Adrenal gland (tissue), 5 donors: ENCODE measurements at regions not wholly inside any gene's neighbourhood (a gene's known extent, or its start where the extent isn't known, plus 50 kb on each side); places are given as distances from the start of the nearest gene placed in this dataset.

Source experiments
- POLR2A ChIP-seq, 2 donors: fragments of 450-650 bp; IDR thresholded peaks; one replicate each; pipeline ENCODE4 v1.6.1; 2017; ENCODE audit warnings: antibody characterized with exemption in 2 of 2, mild to moderate bottlenecking in 2 of 2, moderate library complexity in 1 of 2
- TF ChIP-seq, protein P1 (sequence below), 6 experiments: fragments of 450-650 bp in 4 of 6; fragments of 200-600 bp in 2 of 6; sonication (generic) in 1 of 6; IDR thresholded peaks; 1 replicate in 5 of 6; 2 replicates in 1 of 6; pipeline versions ENCODE4 v1.5.1 to v1.8.0; 2016 to 2021; ENCODE audit warnings: antibody characterized with exemption in 6 of 6, mild to moderate bottlenecking in 2 of 6, moderate library complexity in 1 of 6
- donor health status: DM: no; HTN: no; CAD: no.

DNA sequence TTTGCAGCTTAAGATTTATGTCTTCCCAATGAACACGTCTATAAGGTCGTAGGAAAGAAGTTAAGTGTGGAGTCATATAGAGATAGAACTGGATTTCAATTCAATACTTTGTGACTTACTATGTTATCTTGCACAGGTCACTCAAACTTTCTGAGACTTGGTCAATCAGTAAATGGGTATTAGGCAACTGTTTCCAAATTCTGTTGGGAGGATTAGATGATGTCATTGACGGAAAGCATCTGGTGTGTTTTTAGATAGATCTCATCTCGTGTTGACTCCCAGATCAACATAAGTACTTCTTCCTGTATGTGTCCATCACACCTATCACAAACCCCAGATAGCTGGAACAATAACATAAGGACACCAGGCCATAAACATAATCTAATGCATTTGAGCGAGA is 771.1 kb upstream of the FANCL start:
- TF ChIP-seq, protein P1, sequence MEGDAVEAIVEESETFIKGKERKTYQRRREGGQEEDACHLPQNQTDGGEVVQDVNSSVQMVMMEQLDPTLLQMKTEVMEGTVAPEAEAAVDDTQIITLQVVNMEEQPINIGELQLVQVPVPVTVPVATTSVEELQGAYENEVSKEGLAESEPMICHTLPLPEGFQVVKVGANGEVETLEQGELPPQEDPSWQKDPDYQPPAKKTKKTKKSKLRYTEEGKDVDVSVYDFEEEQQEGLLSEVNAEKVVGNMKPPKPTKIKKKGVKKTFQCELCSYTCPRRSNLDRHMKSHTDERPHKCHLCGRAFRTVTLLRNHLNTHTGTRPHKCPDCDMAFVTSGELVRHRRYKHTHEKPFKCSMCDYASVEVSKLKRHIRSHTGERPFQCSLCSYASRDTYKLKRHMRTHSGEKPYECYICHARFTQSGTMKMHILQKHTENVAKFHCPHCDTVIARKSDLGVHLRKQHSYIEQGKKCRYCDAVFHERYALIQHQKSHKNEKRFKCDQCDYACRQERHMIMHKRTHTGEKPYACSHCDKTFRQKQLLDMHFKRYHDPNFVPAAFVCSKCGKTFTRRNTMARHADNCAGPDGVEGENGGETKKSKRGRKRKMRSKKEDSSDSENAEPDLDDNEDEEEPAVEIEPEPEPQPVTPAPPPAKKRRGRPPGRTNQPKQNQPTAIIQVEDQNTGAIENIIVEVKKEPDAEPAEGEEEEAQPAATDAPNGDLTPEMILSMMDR (IDR thresholded peaks at IDR 0.05), result no peak
- no peak for TF ChIP-seq POLR2A (IDR thresholded peaks at IDR 0.05)
